ENCODE measurements at regions not wholly inside any gene's neighbourhood (a gene's known extent, or its start where the extent isn't known, plus 50 kb on each side); places are given as distances from the start of the nearest gene placed in this dataset.

GRCh38 chr6:138567052-138567451 lies 67.8 kb upstream of the NHSL1 start:
- H3K27me3 ChIP-seq (ENCODE audit: insufficient read depth): no peaks in the 10 kb centered on the region
- no peaks in the 10 kb centered on the region for H3K36me3 Mint-ChIP-seq (ENCODE audit: low read depth)
- H3K4me1 ChIP-seq (ENCODE audit: insufficient read depth): peaks cover 32% of the 10 kb centered on the region
- TF ChIP-seq EZH2phosphoT487 (IDR thresholded peaks at IDR 0.05; ENCODE audit: unreplicated experiment) (no peak), EZH2 (IDR thresholded peaks at IDR 0.05; ENCODE audit: low read depth, unreplicated experiment) (no peak), STAT1 (IDR thresholded peaks at IDR 0.05; ENCODE audit: unreplicated experiment) (no peak)
- no peaks in the 10 kb centered on the region for H4K20me1 ChIP-seq (replicated peaks; ENCODE audit: insufficient read depth)
- no peak overlapping the region for H3K27ac ChIP-seq (ENCODE audit: low read depth)
- peaks cover 64% of the 10 kb centered on the region for H3K79me2 ChIP-seq (replicated peaks; ENCODE audit: insufficient read depth)
- peaks cover 8% of the 10 kb centered on the region for H3K4me1 Mint-ChIP-seq
- no peak for ATAC-seq
- H2AFZ ChIP-seq: no peak overlapping the region
- DNase-seq (ENCODE audit: low spot score): no peak
- H3K27me3 Mint-ChIP-seq (ENCODE audit: insufficient read depth, low read depth, poor library complexity): no peaks in the 10 kb centered on the region
- no peak overlapping the region for H3K4me3 ChIP-seq
- H3K27ac Mint-ChIP-seq: no peak overlapping the region
- H3K4me2 ChIP-seq: no peak overlapping the region
- no peaks in the 10 kb centered on the region for H3K36me3 ChIP-seq (ENCODE audit: insufficient read depth)
- H3F3A ChIP-seq (replicated peaks; ENCODE audit: low read depth): no peaks in the 10 kb centered on the region
- H3K9me2 ChIP-seq (ENCODE audit: insufficient read depth): no peaks in the 10 kb centered on the region
- H3K4me3 Mint-ChIP-seq: no peak overlapping the region
- no peaks in the 10 kb centered on the region for H3K9me3 Mint-ChIP-seq

- Histone ChIP-seq H4K20me1 (replicated peaks; ENCODE audit: insufficient read depth) (no peaks in the 10 kb centered on the region), H3K36me3 (ENCODE audit: insufficient read depth) (no peaks in the 10 kb centered on the region), H3K4me1 (ENCODE audit: insufficient read depth) (peaks cover 33% of the 10 kb centered on the region), H3K4me3 (no peak overlapping the region), H2AFZ (no peak overlapping the region), H3K27me3 (ENCODE audit: insufficient read depth) (no peaks in the 10 kb centered on the region), H3K79me2 (replicated peaks; ENCODE audit: insufficient read depth) (peaks cover 64% of the 10 kb centered on the region), H3K9me2 (ENCODE audit: insufficient read depth) (no peaks in the 10 kb centered on the region), H3K4me2 (no peak overlapping the region), H3K27ac (ENCODE audit: low read depth) (no peak overlapping the region), H3F3A (replicated peaks; ENCODE audit: low read depth) (no peaks in the 10 kb centered on the region)
- no peak for ATAC-seq
- H3K4me1 Mint-ChIP-seq: peaks cover 13% of the 10 kb centered on the region; the same call in 2 of the 3 replicates
- H3K9me3 Mint-ChIP-seq: no peaks in the 10 kb centered on the region
- TF ChIP-seq JUNB (IDR thresholded peaks at IDR 0.05; ENCODE audit: unreplicated experiment): no peak
- H3K27me3 Mint-ChIP-seq (ENCODE audit: insufficient read depth, low read depth, poor library complexity): no peaks in the 10 kb centered on the region
- no peak overlapping the region for H3K4me3 Mint-ChIP-seq
- DNase-seq (ENCODE audit: low spot score): no peak
- H3K27ac Mint-ChIP-seq: no peak overlapping the region
- H3K36me3 Mint-ChIP-seq (ENCODE audit: low read depth): no peaks in the 10 kb centered on the region
These were observed 69.7 kb upstream of the NHSL1 start for GRCh38 chr6:138568997-138569396.

- H3K79me2 ChIP-seq (replicated peaks; ENCODE audit: insufficient read depth): peaks cover 68% of the 10 kb centered on the region
- H3K27me3 ChIP-seq (ENCODE audit: insufficient read depth): no peaks in the 10 kb centered on the region
- no peak overlapping the region for H3K4me3 Mint-ChIP-seq
- H3K4me1 ChIP-seq (ENCODE audit: insufficient read depth): peaks cover 33% of the 10 kb centered on the region
- peak overlapping the region; percentile 81; the same call in 1 of the 2 replicates for H3K4me2 ChIP-seq
- H3K4me3 ChIP-seq: no peak overlapping the region
- no peaks in the 10 kb centered on the region for H3K9me3 Mint-ChIP-seq
- TF ChIP-seq JUNB (IDR thresholded peaks at IDR 0.05; ENCODE audit: unreplicated experiment): no peak
- H2AFZ ChIP-seq: no peak overlapping the region
- no peaks in the 10 kb centered on the region for H3K36me3 ChIP-seq (ENCODE audit: insufficient read depth)
- H3K27ac ChIP-seq (ENCODE audit: low read depth): no peak overlapping the region
- H3K9me2 ChIP-seq (ENCODE audit: insufficient read depth): no peaks in the 10 kb centered on the region
- H3K4me1 Mint-ChIP-seq: peaks cover 11% of the 10 kb centered on the region; the same call in 2 of the 3 replicates
- ATAC-seq: no peak
- no peak overlapping the region for H3K27ac Mint-ChIP-seq
- DNase-seq (ENCODE audit: low spot score): no peak
- no peaks in the 10 kb centered on the region for H4K20me1 ChIP-seq (replicated peaks; ENCODE audit: insufficient read depth)
- no peaks in the 10 kb centered on the region for H3K27me3 Mint-ChIP-seq (ENCODE audit: insufficient read depth, low read depth, poor library complexity)
- no peaks in the 10 kb centered on the region for H3F3A ChIP-seq (replicated peaks; ENCODE audit: low read depth)
- no peaks in the 10 kb centered on the region for H3K36me3 Mint-ChIP-seq (ENCODE audit: low read depth)
These were observed 70.3 kb upstream of the NHSL1 start for GRCh38 chr6:138569554-138569953.

- Histone ChIP-seq H3K36me3 (ENCODE audit: insufficient read depth) (no peaks in the 10 kb centered on the region), H3K4me1 (ENCODE audit: insufficient read depth) (peaks cover 33% of the 10 kb centered on the region), H3F3A (replicated peaks; ENCODE audit: low read depth) (no peaks in the 10 kb centered on the region), H3K4me2 (peak overlapping the region; percentile 81), H3K4me3 (peak overlapping the region; percentile 57; the same call in 1 of the 2 replicates), H3K79me2 (replicated peaks; ENCODE audit: insufficient read depth) (peaks cover 69% of the 10 kb centered on the region), H3K9me2 (ENCODE audit: insufficient read depth) (no peaks in the 10 kb centered on the region), H2AFZ (no peak overlapping the region), H3K27ac (ENCODE audit: low read depth) (peak overlapping the region; percentile 4; the same call in 1 of the 2 replicates), H4K20me1 (replicated peaks; ENCODE audit: insufficient read depth) (no peaks in the 10 kb centered on the region), H3K27me3 (ENCODE audit: insufficient read depth) (no peaks in the 10 kb centered on the region)
- Mint-ChIP-seq H3K4me1 (peaks cover 11% of the 10 kb centered on the region; the same call in 2 of the 3 replicates), H3K27me3 (ENCODE audit: insufficient read depth, low read depth, poor library complexity) (no peaks in the 10 kb centered on the region), H3K4me3 (no peak overlapping the region), H3K27ac (no peak overlapping the region), H3K36me3 (ENCODE audit: low read depth) (no peaks in the 10 kb centered on the region), H3K9me3 (no peaks in the 10 kb centered on the region)
- ATAC-seq: no peak
- DNase-seq (ENCODE audit: low spot score): no peak
- TF ChIP-seq POLR2AphosphoS5 (IDR thresholded peaks at IDR 0.05; ENCODE audit: low read depth): no peak
- TF ChIP-seq EZH2 (IDR thresholded peaks at IDR 0.05; ENCODE audit: low read depth, unreplicated experiment): no peak
- no peak for TF ChIP-seq ZNF331 (CRISPR knock-in tag; IDR thresholded peaks at IDR 0.05; ENCODE audit: low read depth)
These were observed 70.9 kb upstream of the NHSL1 start for GRCh38 chr6:138569970-138570724.

All from GM23338 (cell line).